Fibroblast of skin of scalp (primary cell): ENCODE measurements at regions not wholly inside any gene's neighbourhood (a gene's known extent, or its start where the extent isn't known, plus 50 kb on each side); places are given as distances from the start of the nearest gene placed in this dataset.
"Not testable (repeated sequence)": the region's sequence is repeated elsewhere in the genome, so short reads cannot be mapped to it uniquely, and the experiment has no call there.

ENCODE experiments used
- DNase-seq: peaks from one replicate; pipeline ENCODE4 v3.0.0-alpha.2; 2013

DNA sequence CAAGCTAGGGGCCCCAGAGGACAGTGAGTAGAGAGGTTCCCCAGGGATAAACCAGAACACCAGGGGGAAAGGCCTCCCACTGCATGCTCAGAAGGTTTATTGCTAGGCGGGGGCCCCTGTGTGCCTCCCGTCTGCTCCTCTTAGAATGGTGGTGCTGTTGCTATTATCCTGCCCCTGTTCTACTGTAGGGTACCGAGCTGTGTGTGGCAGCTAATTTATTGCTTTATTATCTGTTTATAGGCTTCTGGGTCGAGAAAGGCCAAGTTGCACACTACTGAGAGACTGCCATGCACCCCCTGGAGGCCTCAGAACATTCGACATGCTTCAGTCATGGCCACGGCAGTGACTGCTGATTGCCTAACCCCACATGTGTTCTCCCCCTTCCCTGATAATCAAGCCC is 373.6 kb downstream of the ANAPC1 start:
- DNase-seq: not testable (repeated sequence)

DNA sequence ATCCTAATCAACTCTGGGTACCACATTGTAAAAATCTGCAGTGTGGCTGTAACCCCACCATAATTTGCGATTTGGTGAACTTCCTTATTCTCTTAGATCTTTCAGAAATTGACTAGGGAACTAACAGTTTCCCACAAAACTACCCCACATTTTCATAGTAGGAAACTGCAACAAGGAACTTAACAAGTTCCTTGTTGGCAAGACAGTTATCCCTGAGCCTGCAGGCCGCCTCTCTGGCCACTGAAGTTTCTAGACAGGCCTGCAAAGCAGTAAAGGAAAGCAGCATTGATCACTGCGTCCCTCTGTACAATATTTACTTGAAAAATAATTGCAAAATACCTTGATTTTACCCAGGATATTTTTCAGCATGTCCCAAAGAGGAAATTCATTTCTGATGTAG is 372.9 kb downstream of the ANAPC1 start:
- DNase-seq: not testable (repeated sequence)

DNA sequence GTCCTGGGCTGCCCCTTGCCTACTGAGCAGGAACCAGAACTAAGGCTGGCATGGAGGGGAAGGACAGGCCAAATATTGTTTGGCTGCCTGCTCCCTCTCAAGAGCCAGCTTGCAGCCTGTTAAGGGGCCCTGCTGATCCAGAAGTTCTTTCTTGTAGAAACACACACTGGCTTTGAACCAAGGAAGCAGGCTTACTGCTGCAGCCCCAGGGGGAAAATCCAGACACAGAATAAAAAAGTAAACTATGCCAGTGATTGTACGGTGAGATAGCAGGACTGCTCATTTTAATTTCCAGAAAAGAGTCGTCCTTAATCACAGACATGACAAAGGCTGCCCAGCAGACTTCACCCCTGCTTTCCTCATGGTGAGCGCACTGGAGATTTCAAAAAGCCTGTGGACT is 371.6 kb downstream of the ANAPC1 start:
- DNase-seq: not testable (repeated sequence)

GRCh38 chr2:111514138-111514537 is 369.9 kb downstream of the ANAPC1 start:
- not testable (repeated sequence) for DNase-seq

DNA sequence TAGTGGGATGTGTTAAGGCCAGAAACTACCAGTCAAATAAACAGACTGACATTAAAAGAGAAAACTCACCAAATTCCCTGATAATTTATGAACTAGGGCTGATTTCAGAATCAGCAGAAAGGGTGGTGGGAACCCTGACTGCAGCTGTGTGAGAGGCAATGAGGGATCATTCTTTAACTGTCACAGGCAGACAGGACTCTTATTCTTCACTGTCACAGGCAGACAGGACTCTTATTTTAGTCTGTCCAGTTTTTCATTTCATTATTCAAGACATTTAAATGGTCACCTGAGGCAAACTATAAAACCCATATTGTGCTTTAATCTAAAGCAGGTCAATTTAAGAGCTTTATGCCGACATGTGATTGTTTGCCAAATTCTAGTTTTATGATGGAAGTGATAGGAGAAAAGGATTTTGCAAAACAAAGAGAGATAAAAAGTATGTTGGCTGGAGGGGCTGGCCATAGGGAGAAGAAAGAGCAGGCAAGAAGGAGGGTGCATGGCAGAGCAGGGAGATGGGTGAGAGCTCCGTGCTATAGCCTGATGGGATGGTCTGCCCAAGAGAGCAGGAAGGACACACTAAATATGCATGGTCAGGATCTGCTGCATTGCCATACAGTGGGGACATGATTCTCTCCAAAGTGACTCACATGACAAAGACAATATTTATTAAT is 366.8 kb downstream of the ANAPC1 start:
- DNase-seq: not testable (repeated sequence)

DNA sequence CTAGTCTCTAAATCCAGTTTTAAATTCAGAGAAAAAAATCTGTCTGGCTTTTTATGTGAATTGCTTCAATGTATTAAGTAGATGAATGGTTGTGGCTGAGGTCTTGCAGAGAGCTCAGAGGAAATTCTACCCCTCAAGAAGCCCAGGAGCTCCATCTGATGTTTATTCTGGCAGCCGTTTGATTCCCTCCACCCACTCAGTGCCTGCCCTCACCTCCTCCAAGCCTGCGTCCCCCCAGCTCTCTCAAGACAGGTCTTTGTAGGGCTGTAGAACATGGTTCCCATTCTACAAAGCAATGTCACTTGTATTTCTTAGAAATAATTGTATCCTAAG is 366.3 kb downstream of the ANAPC1 start:
- DNase-seq: not testable (repeated sequence)

GRCh38 chr2:111519071-111519470 is 364.9 kb downstream of the ANAPC1 start:
- DNase-seq: no peak

DNA sequence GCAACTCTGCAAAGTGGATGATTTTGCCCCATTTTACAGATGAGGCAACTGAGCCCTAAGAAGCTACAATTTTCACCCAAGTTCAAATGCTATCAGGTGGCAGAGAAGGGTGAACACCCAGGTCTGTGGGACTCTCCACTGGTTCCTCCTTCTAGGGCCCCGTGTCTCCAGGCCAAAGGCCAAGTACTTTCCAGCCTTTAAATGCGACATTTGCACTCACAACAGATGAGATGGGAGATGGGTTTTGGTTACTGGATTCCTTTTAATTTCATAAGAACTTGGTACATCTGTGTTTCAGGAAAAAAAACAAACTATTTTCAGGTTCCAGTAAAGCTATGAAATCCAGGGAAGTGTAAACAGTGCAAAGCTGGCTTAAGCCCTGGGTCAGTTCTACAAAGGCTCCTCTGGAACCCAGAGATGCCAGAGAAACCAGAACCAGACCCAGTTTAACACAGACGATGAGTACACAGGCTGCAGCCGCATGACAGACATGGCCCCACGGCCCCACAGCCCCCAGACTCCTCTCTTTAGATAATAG is 361.7 kb downstream of the ANAPC1 start:
- no peak for DNase-seq

DNA sequence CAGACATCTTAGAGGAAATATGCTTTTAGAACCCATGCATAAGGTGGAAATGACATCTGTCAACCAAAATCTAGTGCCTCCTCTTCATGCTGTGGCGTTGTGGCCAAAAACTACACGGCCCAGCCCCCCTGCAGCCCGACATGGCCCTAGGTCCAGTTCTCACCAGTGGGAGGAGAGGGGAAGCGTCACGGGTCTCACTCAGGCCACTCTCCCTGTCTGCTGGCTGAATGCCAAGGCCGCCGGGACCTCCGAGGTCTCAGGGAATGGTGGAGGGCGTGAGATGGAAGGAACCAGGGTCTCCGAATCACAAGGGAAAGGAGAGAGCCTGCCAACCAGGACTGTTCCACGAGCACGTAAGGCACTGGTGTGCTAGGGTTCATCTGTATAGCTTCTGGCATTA is 361.0 kb downstream of the ANAPC1 start:
- no peak for DNase-seq

DNA sequence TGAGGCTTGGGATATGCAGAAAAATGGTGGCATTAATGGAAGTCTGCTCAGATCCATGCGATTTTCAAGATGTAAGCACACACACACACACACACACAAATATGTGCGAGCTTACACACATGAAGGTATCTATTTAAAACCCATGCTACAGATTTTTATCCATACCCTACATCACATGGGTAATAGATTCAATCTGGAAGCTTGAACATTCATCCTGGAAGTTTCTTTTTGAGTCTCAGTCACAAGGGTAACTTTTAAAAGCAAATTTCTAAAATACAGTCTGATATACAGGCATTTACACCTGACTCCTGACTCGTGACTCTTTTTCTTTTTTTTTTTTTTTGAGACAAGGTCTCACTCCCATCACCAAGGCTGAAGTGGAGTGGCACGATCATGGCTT is 359.0 kb downstream of the ANAPC1 start:
- not testable (repeated sequence) for DNase-seq

DNA sequence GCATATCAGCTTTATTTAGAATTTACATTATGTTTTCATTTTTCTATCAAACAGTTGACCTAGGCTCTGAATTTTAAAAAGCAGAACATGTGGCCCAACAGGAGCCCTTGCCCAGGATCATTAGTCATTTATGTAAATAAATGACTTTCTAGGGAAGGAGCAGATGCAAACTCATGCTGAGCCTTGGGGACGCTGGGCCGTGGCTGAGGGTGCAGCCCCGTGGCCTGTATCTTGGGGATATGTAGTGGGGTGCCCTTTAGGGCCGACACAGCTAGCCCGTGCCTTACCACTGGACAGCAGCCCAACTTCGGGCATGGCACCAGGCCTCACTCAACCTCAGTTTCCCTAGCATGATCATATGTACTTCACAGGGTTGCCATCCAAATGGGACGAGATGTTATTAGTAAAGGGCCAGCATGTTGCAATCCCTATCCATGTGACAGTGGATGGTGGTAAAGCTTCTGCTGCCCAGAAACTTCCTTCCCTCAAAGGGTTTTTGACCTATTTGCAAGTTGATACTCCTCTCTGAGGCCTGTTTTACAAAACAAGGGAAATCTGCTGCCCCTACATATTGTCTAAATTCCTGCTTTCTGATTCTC is 357.9 kb downstream of the ANAPC1 start:
- not testable (repeated sequence) for DNase-seq

DNA sequence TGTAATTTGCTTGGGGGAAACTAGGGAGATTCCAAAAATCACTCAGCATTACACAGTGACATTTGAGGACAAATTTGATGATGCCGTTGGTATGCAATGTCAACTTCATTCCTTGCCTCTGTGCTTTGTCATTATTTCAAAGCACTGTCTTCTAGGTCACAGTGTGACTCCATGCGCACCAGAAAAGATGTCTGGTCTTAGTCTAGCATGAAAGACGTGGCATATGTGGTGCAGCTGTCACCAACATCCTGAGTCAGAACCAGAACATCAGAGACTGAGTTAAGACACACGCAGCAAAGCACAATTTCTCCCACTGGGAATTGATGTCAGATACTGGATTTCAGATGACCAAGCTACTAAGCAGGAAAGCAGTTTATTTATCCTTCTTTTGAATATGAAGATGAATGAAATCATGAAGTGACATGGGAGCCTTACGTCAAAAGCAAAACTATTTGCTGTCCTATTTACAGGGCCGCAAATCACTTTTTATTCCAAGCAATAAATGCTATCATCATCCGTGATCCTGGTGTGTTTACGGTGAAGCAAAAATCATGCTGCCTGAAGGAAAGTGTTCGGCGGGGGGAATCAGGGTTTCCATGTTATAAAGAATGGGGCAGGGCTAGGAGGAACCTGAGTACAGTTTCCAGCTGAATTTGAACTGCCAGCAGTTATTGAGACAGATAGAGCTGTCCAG is 356.1 kb downstream of the ANAPC1 start:
- not testable (repeated sequence) for DNase-seq

GRCh38 chr2:111529022-111529421 is 355.0 kb downstream of the ANAPC1 start:
- DNase-seq: not testable (repeated sequence)

GRCh38 chr2:111530239-111530965 is 353.6 kb downstream of the ANAPC1 start:
- not testable (repeated sequence) for DNase-seq

DNA sequence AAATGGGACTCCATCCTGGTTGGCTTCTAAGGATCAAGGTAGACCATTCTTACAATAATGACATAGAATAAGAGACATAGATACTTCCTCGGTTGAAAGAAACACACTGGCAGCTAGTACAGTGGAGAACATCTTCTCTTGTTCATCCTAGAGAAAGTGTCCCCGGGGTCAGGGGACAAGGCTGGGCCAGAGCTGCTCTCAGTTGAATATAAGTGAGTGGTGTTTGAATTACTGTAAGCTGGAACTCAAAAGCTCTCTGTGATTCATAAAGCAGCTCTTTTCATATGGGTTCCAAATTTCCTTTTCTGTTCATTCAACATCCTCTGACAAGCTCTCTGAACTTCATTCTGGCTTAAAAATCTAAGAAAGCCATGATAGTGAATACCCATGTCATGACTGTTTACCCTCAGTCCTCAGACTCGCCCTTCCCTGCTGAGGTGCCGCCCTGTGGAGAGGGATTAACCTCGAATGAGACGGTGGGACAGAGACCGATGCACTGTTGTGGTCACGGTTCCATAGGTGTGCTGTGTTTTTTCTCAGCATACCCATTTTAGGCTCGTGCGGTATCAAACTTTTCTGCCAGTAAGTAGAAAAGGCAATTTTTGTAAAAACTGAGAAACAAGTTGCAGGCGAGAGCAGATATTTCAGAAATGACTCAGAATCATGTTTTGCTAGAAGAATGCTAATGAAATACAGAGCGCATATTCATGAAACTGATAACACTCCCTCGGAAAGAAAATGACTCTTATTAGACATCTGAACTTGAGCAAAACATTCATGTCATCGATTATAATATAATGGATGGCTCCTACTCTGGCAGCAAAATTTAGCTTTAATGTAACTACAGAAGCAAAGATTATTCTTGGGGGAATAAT is 351.1 kb downstream of the ANAPC1 start:
- peak; percentile 21 for DNase-seq

DNA sequence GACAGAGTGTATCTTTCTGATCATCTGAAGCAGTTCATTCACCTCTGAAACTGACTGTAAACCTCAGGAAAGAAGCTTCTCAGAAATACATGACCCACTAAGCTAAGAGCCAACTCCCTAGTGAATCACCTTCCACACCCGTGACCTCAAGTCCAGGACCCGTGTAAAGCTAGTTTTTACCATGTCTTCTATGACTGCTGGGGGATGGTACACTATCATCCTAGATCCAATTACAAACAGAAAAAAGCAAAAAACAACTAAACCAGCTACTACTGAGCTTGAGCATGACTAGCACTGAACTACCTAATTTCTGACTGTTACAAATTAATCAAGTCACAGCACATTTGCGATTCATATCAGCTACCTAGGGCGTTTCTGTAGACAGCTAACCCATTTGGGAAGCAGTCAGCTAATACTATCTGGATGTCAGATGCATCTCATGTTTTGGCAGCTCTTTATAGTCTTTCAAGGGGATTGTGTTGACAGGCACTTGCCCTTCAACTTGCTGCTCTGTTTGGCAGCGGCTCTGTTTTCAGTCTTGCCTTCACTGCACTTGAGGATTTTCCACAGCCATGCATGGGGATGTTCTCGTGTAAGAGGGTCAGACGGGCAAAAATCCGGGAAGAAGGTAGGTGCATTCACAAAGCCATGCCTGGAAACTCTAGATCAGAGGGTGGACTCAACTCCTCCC is 350.3 kb downstream of the ANAPC1 start:
- peak; percentile 24 for DNase-seq

DNA sequence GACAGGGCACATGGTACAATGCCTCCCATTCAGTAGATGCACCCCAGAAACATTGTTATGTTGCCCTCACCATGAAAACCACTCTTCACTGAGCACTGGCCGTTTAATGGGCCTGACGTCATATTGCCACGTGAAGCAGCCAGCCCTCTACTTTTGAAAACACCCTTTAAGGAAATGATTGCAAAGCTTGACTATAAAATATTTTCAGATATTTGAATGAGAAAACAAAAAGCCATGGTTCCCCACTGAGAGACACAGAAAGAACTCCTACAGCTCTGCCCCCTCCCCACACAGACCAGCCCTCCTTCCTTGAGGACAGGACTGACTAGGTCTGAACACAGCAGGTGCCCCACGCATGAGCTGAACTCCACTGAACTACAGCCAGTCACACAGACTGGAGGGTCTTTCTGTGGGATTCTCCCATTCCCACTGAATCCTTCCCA is 349.1 kb downstream of the ANAPC1 start:
- peak; percentile 70 for DNase-seq

DNA sequence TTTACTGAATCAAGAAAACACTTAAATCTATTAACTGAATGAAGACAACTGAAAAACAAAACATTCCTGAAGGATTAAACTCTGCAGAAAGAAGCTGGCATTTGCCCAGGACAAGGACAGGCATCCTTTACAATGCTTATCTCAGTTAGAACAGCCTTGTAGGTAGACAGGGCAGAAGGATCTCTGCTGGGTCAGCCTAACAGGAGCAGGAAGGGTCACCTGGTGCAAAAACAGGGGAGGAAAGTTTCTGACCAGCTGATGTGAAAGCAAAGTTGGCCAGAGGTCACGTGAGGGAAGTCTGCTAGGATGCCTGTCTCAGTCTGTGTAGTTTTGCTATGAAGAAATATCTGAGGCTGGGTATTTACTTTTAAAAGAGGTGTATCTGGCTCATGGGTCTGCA is 348.6 kb downstream of the ANAPC1 start:
- DNase-seq: peak; percentile 58

DNA sequence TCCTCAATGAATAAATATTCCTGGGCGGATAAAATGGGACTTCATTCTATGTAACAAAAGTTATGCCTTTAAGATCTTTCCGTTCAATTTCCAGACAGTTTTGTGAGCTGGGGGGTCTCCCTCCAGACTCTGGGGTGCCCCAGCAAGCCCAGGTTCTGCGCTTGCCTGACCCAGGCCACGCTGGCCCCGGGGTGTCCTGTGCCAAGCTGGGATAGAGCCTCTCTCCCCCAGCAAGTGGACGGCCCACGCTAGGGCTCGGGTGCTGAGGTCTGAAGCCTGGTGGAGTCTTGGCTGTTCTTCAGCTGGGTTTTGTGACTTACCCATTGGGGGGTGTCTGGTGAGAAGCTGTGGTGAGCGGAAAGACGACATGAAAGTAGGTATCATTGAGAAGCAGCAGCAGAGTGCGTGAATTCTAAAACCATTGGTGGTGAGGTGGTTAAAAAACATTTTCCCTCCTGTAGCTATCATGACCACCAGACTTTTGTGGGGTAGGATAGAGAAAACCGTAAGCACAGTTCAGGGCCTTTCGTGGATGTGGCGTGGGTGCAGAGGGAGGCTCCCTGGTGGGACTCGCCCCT is 346.8 kb downstream of the ANAPC1 start:
- DNase-seq: no peak

DNA sequence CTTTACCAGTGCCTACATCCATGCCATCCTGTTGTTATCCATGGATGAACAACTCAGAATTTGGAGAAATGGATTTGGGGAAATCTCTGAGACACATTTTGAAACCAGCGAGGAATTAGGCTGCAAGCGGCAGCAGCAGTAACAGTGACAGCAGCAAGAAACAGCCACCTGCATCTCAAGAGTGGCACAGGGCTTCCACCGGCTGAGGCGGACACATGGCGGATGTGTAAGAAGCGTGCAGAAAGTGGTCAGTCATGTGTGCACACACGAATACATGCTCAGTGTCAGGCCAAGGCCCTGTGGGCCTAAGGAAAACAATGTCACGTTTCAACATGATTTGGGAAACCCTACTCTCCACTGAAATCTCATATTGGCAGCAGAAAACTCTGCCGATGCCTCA is 344.0 kb downstream of the ANAPC1 start:
- not testable (repeated sequence) for DNase-seq
